Kidney capillary endothelial cell (primary cell): ENCODE measurements at regions not wholly inside any gene's neighbourhood (a gene's known extent, or its start where the extent isn't known, plus 50 kb on each side); places are given as distances from the start of the nearest gene placed in this dataset.

Source experiments
- DNase-seq: peaks from one replicate; pipeline ENCODE4 v3.0.0-alpha.2; 2018; ENCODE audit warnings: low spot score

GRCh38 chr12:116456330-116457082, 102.7 kb upstream of the MAP1LC3B2 start:
- DNase-seq, result no peak

- no peak for DNase-seq
Measured at GRCh38 chr12:116458492-116458891, 100.7 kb upstream of the MAP1LC3B2 start.

GRCh38 chr12:116459011-116459875, 99.9 kb upstream of the MAP1LC3B2 start:
- no peak for DNase-seq

- no peak for DNase-seq
Measured at GRCh38 chr12:116459916-116460663, 99.1 kb upstream of the MAP1LC3B2 start.

GRCh38 chr12:116461060-116461459, 98.1 kb upstream of the MAP1LC3B2 start:
- no peak for DNase-seq

- DNase-seq, result no peak
Measured at GRCh38 chr12:116463366-116463765, 95.8 kb upstream of the MAP1LC3B2 start.

GRCh38 chr12:116465407-116465806, 93.8 kb upstream of the MAP1LC3B2 start:
- no peak for DNase-seq

- DNase-seq, result no peak
Measured at GRCh38 chr12:116465856-116466255, 93.3 kb upstream of the MAP1LC3B2 start.

GRCh38 chr12:116466536-116466935, 92.6 kb upstream of the MAP1LC3B2 start:
- peak; percentile 18 for DNase-seq

- DNase-seq, result no peak
Measured at GRCh38 chr12:116469344-116469743, 89.8 kb upstream of the MAP1LC3B2 start.

GRCh38 chr12:116471544-116471943, 87.6 kb upstream of the MAP1LC3B2 start:
- no peak for DNase-seq

GRCh38 chr12:116472193-116472592, 87.0 kb upstream of the MAP1LC3B2 start:
- no peak for DNase-seq

GRCh38 chr12:116473416-116473815, 85.8 kb upstream of the MAP1LC3B2 start:
- no peak for DNase-seq

- DNase-seq, result no peak
Measured at GRCh38 chr12:116474331-116474730, 84.8 kb upstream of the MAP1LC3B2 start.

GRCh38 chr12:116474899-116475298, 84.3 kb upstream of the MAP1LC3B2 start:
- DNase-seq, result no peak

GRCh38 chr12:116476227-116476822, 82.9 kb upstream of the MAP1LC3B2 start:
- no peak for DNase-seq

- DNase-seq, result no peak
Measured at GRCh38 chr12:116478243-116478773, 80.9 kb upstream of the MAP1LC3B2 start.

GRCh38 chr12:116480210-116480810, 78.9 kb upstream of the MAP1LC3B2 start:
- DNase-seq, result no peak

- DNase-seq, result no peak
Measured at GRCh38 chr12:116481726-116482125, 77.5 kb upstream of the MAP1LC3B2 start.

- no peak for DNase-seq
Measured at GRCh38 chr12:116482179-116482578, 77.0 kb upstream of the MAP1LC3B2 start.

- DNase-seq, result no peak
Measured at GRCh38 chr12:116482859-116483258, 76.3 kb upstream of the MAP1LC3B2 start.
